Ovary (tissue), 3 donors: ENCODE measurements at regions not wholly inside any gene's neighbourhood (a gene's known extent, or its start where the extent isn't known, plus 50 kb on each side); places are given as distances from the start of the nearest gene placed in this dataset.

Source experiments
- POLR2A ChIP-seq: fragments of 450-650 bp; IDR thresholded peaks from one replicate; pipeline ENCODE4 v1.6.1; 2017; ENCODE audit warnings: antibody characterized with exemption, mild to moderate bottlenecking, moderate library complexity
- TF ChIP-seq, protein P1 (sequence below), 3 donors: fragments of 450-650 bp in 2 of 3; fragments of 200-600 bp in 1 of 3; IDR thresholded peaks; one replicate each; pipeline versions ENCODE4 v1.5.1 to v1.8.0; 2016 to 2022; ENCODE audit warnings: antibody characterized with exemption in 3 of 3, mild to moderate bottlenecking in 1 of 3
- donor health status: DM: no; HTN: no; CAD: no.

DNA sequence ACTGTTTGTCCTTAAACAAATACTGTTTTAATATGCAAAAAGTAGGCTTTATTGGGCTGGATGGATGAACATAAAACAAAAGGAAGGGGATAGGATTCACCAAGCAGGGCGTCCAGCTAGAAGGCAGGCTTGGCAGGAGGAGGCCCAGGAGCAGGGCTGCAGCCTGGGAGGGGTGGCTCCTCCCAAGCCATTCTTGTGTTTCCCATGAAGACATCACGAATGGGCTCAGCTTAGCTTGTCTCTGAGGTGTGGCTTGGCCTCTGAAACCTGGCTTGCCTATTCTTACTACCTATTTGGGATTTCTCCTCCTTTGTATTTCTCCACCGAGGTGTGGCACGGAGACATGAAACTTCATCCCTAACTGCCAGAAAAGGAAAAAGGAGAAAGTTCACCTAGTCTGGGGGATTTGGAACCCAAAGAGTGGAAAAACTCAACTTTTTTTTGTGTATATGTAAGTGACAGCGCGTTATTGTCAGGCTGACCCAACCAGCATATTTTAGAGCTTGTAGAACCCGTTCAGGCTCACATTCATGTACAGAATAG lies 481.9 kb upstream of the SPRED2 start:
- TF ChIP-seq, protein P1, sequence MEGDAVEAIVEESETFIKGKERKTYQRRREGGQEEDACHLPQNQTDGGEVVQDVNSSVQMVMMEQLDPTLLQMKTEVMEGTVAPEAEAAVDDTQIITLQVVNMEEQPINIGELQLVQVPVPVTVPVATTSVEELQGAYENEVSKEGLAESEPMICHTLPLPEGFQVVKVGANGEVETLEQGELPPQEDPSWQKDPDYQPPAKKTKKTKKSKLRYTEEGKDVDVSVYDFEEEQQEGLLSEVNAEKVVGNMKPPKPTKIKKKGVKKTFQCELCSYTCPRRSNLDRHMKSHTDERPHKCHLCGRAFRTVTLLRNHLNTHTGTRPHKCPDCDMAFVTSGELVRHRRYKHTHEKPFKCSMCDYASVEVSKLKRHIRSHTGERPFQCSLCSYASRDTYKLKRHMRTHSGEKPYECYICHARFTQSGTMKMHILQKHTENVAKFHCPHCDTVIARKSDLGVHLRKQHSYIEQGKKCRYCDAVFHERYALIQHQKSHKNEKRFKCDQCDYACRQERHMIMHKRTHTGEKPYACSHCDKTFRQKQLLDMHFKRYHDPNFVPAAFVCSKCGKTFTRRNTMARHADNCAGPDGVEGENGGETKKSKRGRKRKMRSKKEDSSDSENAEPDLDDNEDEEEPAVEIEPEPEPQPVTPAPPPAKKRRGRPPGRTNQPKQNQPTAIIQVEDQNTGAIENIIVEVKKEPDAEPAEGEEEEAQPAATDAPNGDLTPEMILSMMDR (IDR thresholded peaks at IDR 0.05): no peak
- TF ChIP-seq POLR2A: no peak
